ENCODE measurements at regions not wholly inside any gene's neighbourhood (a gene's known extent, or its start where the extent isn't known, plus 50 kb on each side); places are given as distances from the start of the nearest gene placed in this dataset.

GRCh38 chr11:57103899-57104605 is 77.7 kb upstream of the LRRC55 start:
- TF ChIP-seq RAD21 (IDR thresholded peaks at IDR 0.05; ENCODE audit: low read depth) = no peak
- no peak for TF ChIP-seq EGR1 (IDR thresholded peaks at IDR 0.05)
- no peak for TF ChIP-seq REST (IDR thresholded peaks at IDR 0.05; ENCODE audit: low read depth)
- no peak for TF ChIP-seq FOXM1 (IDR thresholded peaks at IDR 0.05; ENCODE audit: borderline replicate concordance, low read depth)
- TF ChIP-seq NFIC (IDR thresholded peaks at IDR 0.05) = no peak
- no peak for TF ChIP-seq MAX (IDR thresholded peaks at IDR 0.05)
- no peak for TF ChIP-seq TAF1 (IDR thresholded peaks at IDR 0.05; ENCODE audit: low read depth)
- TF ChIP-seq CREB1 (IDR thresholded peaks at IDR 0.05; ENCODE audit: low read depth) = no peak
- no peak for TF ChIP-seq YY1 (IDR thresholded peaks at IDR 0.05; ENCODE audit: low read depth)
- no peak for TF ChIP-seq TCF12 (IDR thresholded peaks at IDR 0.05; ENCODE audit: low read depth)

Data from Ishikawa (cell line).